Upper lobe of left lung (tissue), 4 donors: ENCODE measurements at regions not wholly inside any gene's neighbourhood (a gene's known extent, or its start where the extent isn't known, plus 50 kb on each side); places are given as distances from the start of the nearest gene placed in this dataset.

ENCODE experiments used
- EP300 ChIP-seq, 4 donors: sonication (generic); formaldehyde crosslinking; IDR thresholded peaks; one replicate each; pipeline ENCODE4 v1.5.1; 2017; ENCODE audit warnings: antibody characterized with exemption in 4 of 4, control low read depth in 2 of 4
- POLR2A ChIP-seq, 4 donors: fragments of 450-650 bp; IDR thresholded peaks; one replicate each; pipeline ENCODE4 v1.5.1; 2016 to 2017; ENCODE audit warnings: antibody characterized with exemption in 4 of 4, mild to moderate bottlenecking in 2 of 4
- POLR2AphosphoS5 ChIP-seq, 2 donors: sonication (generic); formaldehyde crosslinking; IDR thresholded peaks; one replicate each; pipeline ENCODE4 v1.5.1; 2017; ENCODE audit warnings: antibody characterized with exemption in 2 of 2
- TF ChIP-seq, protein P1 (sequence below), 6 experiments: fragments of 450-650 bp in 4 of 6; fragments of 200-600 bp in 2 of 6; sonication (generic) in 2 of 6; IDR thresholded peaks; one replicate each; pipeline ENCODE4 v1.5.1; 2016 to 2019; ENCODE audit warnings: antibody characterized with exemption in 6 of 6

DNA sequence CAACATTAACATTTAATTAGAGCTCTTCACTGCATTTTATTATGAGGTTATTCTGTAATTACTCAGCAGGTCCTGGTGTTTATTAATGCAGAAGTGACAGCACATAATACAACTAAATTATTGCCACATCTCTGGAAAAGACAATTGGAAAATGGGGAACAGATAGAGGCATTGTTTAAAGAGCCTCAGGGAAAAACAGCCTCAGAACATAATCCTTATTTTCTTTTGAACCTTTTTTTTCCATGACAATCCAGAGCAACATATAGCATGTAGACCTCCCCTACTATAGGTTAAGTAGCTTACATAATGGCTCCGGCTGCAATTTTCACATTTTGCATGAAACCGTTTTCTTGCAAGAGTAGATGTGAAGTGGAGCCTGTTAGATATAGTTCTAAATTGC lies 87.2 kb downstream of the RMI1 start:
- TF ChIP-seq, protein P1, sequence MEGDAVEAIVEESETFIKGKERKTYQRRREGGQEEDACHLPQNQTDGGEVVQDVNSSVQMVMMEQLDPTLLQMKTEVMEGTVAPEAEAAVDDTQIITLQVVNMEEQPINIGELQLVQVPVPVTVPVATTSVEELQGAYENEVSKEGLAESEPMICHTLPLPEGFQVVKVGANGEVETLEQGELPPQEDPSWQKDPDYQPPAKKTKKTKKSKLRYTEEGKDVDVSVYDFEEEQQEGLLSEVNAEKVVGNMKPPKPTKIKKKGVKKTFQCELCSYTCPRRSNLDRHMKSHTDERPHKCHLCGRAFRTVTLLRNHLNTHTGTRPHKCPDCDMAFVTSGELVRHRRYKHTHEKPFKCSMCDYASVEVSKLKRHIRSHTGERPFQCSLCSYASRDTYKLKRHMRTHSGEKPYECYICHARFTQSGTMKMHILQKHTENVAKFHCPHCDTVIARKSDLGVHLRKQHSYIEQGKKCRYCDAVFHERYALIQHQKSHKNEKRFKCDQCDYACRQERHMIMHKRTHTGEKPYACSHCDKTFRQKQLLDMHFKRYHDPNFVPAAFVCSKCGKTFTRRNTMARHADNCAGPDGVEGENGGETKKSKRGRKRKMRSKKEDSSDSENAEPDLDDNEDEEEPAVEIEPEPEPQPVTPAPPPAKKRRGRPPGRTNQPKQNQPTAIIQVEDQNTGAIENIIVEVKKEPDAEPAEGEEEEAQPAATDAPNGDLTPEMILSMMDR (IDR thresholded peaks at IDR 0.05): no peak
- no peak for TF ChIP-seq POLR2AphosphoS5 (IDR thresholded peaks at IDR 0.05)
- TF ChIP-seq POLR2A (IDR thresholded peaks at IDR 0.05): no peak
- TF ChIP-seq EP300 (IDR thresholded peaks at IDR 0.05): no peak
